WTC11 (cell line): ENCODE measurements at regions not wholly inside any gene's neighbourhood (a gene's known extent, or its start where the extent isn't known, plus 50 kb on each side); places are given as distances from the start of the nearest gene placed in this dataset.

ENCODE experiments used
- ATAC-seq: fragments of 200-7000 bp; cut with Tn5 transposase; 2 replicates; pipeline ENCODE4 v1.10.0; 2021; ENCODE audit warnings: mild to moderate bottlenecking, moderate library complexity
- CTCF ChIA-PET: fragments of 300-600 bp; sonication (Branson Sonifier 250); formaldehyde crosslinking; loops from one replicate; lab custom pipeline; 2021; ENCODE audit warnings: antibody characterized with exemption; lab: Charles Lee
- POLR2A ChIA-PET: fragments of 350-600 bp; sonication (Branson Sonifier 250); formaldehyde crosslinking; loops from one replicate; lab custom pipeline; 2021; ENCODE audit warnings: antibody characterized with exemption; lab: Charles Lee
- DNase-seq: peaks from one replicate; pipeline ENCODE4 v3.0.0; 2021; ENCODE audit warnings: low spot score
- H3K27ac Mint-ChIP-seq: 2 replicates; pipeline ENCODE4 v1.8.0; 2021; ENCODE audit warnings: mixed read lengths
- H3K27me3 Mint-ChIP-seq: 2 replicates; pipeline ENCODE4 v1.8.0; 2021; ENCODE audit warnings: low read depth, mild to moderate bottlenecking, moderate library complexity, mixed read lengths
- H3K36me3 Mint-ChIP-seq: 2 replicates; pipeline ENCODE4 v1.8.0; 2021; ENCODE audit warnings: mixed read lengths
- H3K4me1 Mint-ChIP-seq: 2 replicates; pipeline ENCODE4 v1.8.0; 2022; ENCODE audit warnings: mixed read lengths
- H3K4me3 Mint-ChIP-seq: 2 replicates; pipeline ENCODE4 v1.8.0; 2021; ENCODE audit warnings: mild to moderate bottlenecking, moderate library complexity, mixed read lengths
- H3K9me3 Mint-ChIP-seq: 2 replicates; pipeline ENCODE4 v1.8.0; 2021; ENCODE audit warnings: mixed read lengths
- CBFB ChIP-seq: sonication (generic); formaldehyde crosslinking; IDR thresholded peaks from 2 replicates; pipeline ENCODE4 v1.8.1; 2022; ENCODE audit warnings: mild to moderate bottlenecking, low read depth, missing genetic modification reagents
- ERG ChIP-seq: fragments of 250-450 bp; sonication (Bioruptor Pico); IDR thresholded peaks from 2 replicates; pipeline ENCODE4 v1.8.0; 2021; ENCODE audit warnings: mild to moderate bottlenecking
- GRHL2 ChIP-seq: fragments of 250-450 bp; sonication (Bioruptor Pico); IDR thresholded peaks from 2 replicates; pipeline ENCODE4 v1.8.0; 2022; ENCODE audit warnings: mild to moderate bottlenecking, moderate library complexity; ENCODE audit not compliant: insufficient replicate concordance, severe bottlenecking
- JAZF1 ChIP-seq: fragments of 250-450 bp; sonication (Bioruptor Pico); IDR thresholded peaks from 2 replicates; pipeline ENCODE4 v1.9.0; 2021; ENCODE audit warnings: moderate library complexity, mild to moderate bottlenecking, inconsistent platforms
- NR2C2 ChIP-seq: sonication (generic); formaldehyde crosslinking; IDR thresholded peaks from 2 replicates; pipeline ENCODE4 v1.8.0; 2022; ENCODE audit warnings: mild to moderate bottlenecking, missing genetic modification reagents
- NR3C1 ChIP-seq: sonication (generic); formaldehyde crosslinking; conservative IDR thresholded peaks from 2 replicates; pipeline ENCODE4 v1.8.1; 2023; ENCODE audit warnings: low read depth, mild to moderate bottlenecking, missing genetic modification reagents
- SMAD3 ChIP-seq: sonication (generic); formaldehyde crosslinking; IDR thresholded peaks from 2 replicates; pipeline ENCODE4 v1.8.0; 2022; ENCODE audit warnings: missing genetic modification reagents, mild to moderate bottlenecking, borderline replicate concordance
- SP1 ChIP-seq: sonication (generic); formaldehyde crosslinking; conservative IDR thresholded peaks from 2 replicates; pipeline ENCODE4 v1.8.1; 2022; ENCODE audit warnings: missing genetic modification reagents
- STAT6 ChIP-seq: sonication (generic); formaldehyde crosslinking; conservative IDR thresholded peaks from 2 replicates; pipeline ENCODE4 v1.8.1; 2023; ENCODE audit warnings: mild to moderate bottlenecking, low read depth, missing genetic modification reagents, moderate library complexity
- TCF7 ChIP-seq: sonication (generic); formaldehyde crosslinking; IDR thresholded peaks from 2 replicates; pipeline ENCODE4 v1.8.0; 2022; ENCODE audit warnings: mild to moderate bottlenecking, low read depth, missing genetic modification reagents, moderate library complexity
- ZBTB21 ChIP-seq: sonication (generic); formaldehyde crosslinking; IDR thresholded peaks from 2 replicates; pipeline ENCODE4 v1.8.1; 2023; ENCODE audit warnings: mild to moderate bottlenecking, missing genetic modification reagents, borderline replicate concordance
- ZNF138 ChIP-seq: sonication (generic); formaldehyde crosslinking; conservative IDR thresholded peaks from 2 replicates; pipeline ENCODE4 v1.8.1; 2022; ENCODE audit warnings: mild to moderate bottlenecking, moderate library complexity, missing genetic modification reagents
- ZNF281 ChIP-seq: sonication (generic); formaldehyde crosslinking; IDR thresholded peaks from 2 replicates; pipeline ENCODE4 v1.8.0; 2023; ENCODE audit warnings: mild to moderate bottlenecking, missing genetic modification reagents
- TF ChIP-seq, protein P1 (sequence below): sonication (generic); formaldehyde crosslinking; IDR thresholded peaks from 2 replicates; pipeline ENCODE4 v1.8.1; 2023; ENCODE audit warnings: mild to moderate bottlenecking, missing genetic modification reagents
- TF ChIP-seq, protein P2 (sequence below): sonication (generic); formaldehyde crosslinking; IDR thresholded peaks from 2 replicates; pipeline ENCODE4 v1.8.1; 2023; ENCODE audit warnings: mild to moderate bottlenecking, missing genetic modification reagents
- TF ChIP-seq, protein P3 (sequence below): fragments of 250-450 bp; sonication (Bioruptor Pico); IDR thresholded peaks from 2 replicates; pipeline ENCODE4 v1.9.0; 2021; ENCODE audit warnings: mild to moderate bottlenecking, borderline replicate concordance

- TF ChIP-seq, protein P1, sequence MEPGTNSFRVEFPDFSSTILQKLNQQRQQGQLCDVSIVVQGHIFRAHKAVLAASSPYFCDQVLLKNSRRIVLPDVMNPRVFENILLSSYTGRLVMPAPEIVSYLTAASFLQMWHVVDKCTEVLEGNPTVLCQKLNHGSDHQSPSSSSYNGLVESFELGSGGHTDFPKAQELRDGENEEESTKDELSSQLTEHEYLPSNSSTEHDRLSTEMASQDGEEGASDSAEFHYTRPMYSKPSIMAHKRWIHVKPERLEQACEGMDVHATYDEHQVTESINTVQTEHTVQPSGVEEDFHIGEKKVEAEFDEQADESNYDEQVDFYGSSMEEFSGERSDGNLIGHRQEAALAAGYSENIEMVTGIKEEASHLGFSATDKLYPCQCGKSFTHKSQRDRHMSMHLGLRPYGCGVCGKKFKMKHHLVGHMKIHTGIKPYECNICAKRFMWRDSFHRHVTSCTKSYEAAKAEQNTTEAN (CRISPR knock-in tag), result no peak
- peaks cover 21% of the 10 kb centered on the region for H3K4me1 Mint-ChIP-seq
- no peak overlapping the region for H3K27ac Mint-ChIP-seq
- no peak overlapping the region for H3K4me3 Mint-ChIP-seq
- H3K36me3 Mint-ChIP-seq, result peaks cover 4% of the 10 kb centered on the region
- CTCF ChIA-PET, result no interaction called here
- no peaks in the 10 kb centered on the region for H3K27me3 Mint-ChIP-seq
- ATAC-seq (no peak), DNase-seq (no peak)
- peaks cover 22% of the 10 kb centered on the region for H3K9me3 Mint-ChIP-seq
- POLR2A ChIA-PET, result no interaction called here
Observed at GRCh38 chr5:94024101-94024500, 282.7 kb upstream of the POU5F2 start.

DNA sequence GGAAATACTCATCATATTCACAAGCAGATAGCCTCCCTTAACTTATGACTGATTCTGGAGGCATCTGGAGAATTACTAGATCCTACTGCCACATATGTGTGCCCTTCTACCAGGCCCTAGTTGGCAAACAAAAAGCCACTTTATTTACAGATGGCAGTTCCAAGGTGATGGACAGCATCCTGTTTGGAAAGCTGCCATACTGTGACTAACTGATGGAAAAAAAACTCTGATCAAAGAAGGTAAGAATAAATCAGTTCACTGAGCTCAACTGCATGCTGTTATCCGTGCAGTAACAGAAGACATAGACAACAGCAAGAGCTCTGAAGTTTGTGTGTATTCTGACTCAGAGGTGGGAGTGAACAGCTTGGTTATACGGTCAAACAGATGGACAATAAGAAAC, 279.8 kb upstream of the POU5F2 start:
- no peak for DNase-seq
- no peak overlapping the region for H3K4me3 Mint-ChIP-seq
- H3K36me3 Mint-ChIP-seq, result peaks cover 21% of the 10 kb centered on the region
- ChIA-PET POLR2A (no interaction called here), CTCF (no interaction called here)
- H3K27ac Mint-ChIP-seq, result no peak overlapping the region; the same call in 1 of the 2 replicates
- H3K27me3 Mint-ChIP-seq, result no peaks in the 10 kb centered on the region; the same call in 1 of the 2 replicates
- peaks cover 2% of the 10 kb centered on the region; the same call in 1 of the 2 replicates for H3K4me1 Mint-ChIP-seq
- H3K9me3 Mint-ChIP-seq, result peaks cover 30% of the 10 kb centered on the region
- no peak for ATAC-seq
- TF ChIP-seq, protein P2, sequence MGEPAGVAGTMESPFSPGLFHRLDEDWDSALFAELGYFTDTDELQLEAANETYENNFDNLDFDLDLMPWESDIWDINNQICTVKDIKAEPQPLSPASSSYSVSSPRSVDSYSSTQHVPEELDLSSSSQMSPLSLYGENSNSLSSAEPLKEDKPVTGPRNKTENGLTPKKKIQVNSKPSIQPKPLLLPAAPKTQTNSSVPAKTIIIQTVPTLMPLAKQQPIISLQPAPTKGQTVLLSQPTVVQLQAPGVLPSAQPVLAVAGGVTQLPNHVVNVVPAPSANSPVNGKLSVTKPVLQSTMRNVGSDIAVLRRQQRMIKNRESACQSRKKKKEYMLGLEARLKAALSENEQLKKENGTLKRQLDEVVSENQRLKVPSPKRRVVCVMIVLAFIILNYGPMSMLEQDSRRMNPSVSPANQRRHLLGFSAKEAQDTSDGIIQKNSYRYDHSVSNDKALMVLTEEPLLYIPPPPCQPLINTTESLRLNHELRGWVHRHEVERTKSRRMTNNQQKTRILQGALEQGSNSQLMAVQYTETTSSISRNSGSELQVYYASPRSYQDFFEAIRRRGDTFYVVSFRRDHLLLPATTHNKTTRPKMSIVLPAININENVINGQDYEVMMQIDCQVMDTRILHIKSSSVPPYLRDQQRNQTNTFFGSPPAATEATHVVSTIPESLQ (CRISPR knock-in tag), result no peak
- no peak for TF ChIP-seq SP1 (CRISPR knock-in tag)
- TF ChIP-seq ZBTB21 (CRISPR knock-in tag), result no peak
- TF ChIP-seq CBFB, result no peak
- TF ChIP-seq, protein P3, sequence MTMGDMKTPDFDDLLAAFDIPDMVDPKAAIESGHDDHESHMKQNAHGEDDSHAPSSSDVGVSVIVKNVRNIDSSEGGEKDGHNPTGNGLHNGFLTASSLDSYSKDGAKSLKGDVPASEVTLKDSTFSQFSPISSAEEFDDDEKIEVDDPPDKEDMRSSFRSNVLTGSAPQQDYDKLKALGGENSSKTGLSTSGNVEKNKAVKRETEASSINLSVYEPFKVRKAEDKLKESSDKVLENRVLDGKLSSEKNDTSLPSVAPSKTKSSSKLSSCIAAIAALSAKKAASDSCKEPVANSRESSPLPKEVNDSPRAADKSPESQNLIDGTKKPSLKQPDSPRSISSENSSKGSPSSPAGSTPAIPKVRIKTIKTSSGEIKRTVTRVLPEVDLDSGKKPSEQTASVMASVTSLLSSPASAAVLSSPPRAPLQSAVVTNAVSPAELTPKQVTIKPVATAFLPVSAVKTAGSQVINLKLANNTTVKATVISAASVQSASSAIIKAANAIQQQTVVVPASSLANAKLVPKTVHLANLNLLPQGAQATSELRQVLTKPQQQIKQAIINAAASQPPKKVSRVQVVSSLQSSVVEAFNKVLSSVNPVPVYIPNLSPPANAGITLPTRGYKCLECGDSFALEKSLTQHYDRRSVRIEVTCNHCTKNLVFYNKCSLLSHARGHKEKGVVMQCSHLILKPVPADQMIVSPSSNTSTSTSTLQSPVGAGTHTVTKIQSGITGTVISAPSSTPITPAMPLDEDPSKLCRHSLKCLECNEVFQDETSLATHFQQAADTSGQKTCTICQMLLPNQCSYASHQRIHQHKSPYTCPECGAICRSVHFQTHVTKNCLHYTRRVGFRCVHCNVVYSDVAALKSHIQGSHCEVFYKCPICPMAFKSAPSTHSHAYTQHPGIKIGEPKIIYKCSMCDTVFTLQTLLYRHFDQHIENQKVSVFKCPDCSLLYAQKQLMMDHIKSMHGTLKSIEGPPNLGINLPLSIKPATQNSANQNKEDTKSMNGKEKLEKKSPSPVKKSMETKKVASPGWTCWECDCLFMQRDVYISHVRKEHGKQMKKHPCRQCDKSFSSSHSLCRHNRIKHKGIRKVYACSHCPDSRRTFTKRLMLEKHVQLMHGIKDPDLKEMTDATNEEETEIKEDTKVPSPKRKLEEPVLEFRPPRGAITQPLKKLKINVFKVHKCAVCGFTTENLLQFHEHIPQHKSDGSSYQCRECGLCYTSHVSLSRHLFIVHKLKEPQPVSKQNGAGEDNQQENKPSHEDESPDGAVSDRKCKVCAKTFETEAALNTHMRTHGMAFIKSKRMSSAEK (CRISPR knock-in tag), result no peak
- no peak for TF ChIP-seq ZNF281 (CRISPR knock-in tag)
- no peak for TF ChIP-seq JAZF1 (CRISPR knock-in tag)
- TF ChIP-seq SMAD3, result no peak
- TF ChIP-seq ZNF138, result no peak
- TF ChIP-seq TCF7 (CRISPR knock-in tag), result no peak
- TF ChIP-seq NR2C2 (CRISPR knock-in tag), result no peak
- no peak for TF ChIP-seq GRHL2 (CRISPR knock-in tag)
- no peak for TF ChIP-seq ERG (CRISPR knock-in tag)
- no peak for TF ChIP-seq STAT6 (CRISPR knock-in tag)
- TF ChIP-seq NR3C1 (CRISPR knock-in tag), result no peak
